ENCODE measurements at regions not wholly inside any gene's neighbourhood (a gene's known extent, or its start where the extent isn't known, plus 50 kb on each side); places are given as distances from the start of the nearest gene placed in this dataset.
"Not testable (repeated sequence)": the region's sequence is repeated elsewhere in the genome, so short reads cannot be mapped to it uniquely, and the experiment has no call there.

DNA sequence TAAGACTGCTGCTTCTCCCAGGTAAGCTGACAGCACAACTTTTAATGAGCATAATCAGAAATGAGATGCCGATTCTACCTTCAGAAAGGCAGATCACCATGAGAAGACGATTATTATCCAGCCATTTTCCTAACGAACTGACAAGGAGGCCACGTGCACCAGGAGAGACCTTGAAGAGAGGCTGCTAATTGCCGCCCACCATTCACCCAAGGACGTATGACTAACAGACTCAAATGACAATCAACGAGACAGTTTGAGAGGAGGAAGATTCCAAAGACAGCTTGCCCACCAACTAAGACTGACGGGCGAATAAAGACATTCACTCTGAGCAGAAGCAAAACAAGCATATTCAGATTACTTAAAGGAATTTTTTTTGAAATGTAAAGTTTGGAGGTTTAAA lies 301.9 kb upstream of the TAC1 start:
- Histone ChIP-seq H3K27me3 (no peaks in the 10 kb centered on the region), H3K27ac (no peak overlapping the region), H3K9me3 (no peaks in the 10 kb centered on the region), H3K36me3 (no peaks in the 10 kb centered on the region), H3K4me3 (no peak overlapping the region), H3K4me1 (no peaks in the 10 kb centered on the region)
- intact Hi-C loops (cut with DNase I; ENCODE audit: low total_unique reads): no loop called here
- TF ChIP-seq POLR2A (IDR thresholded peaks at IDR 0.05) (no peak), CTCF (IDR thresholded peaks at IDR 0.05) (no peak), EP300 (IDR thresholded peaks at IDR 0.05) (no peak), POLR2AphosphoS5 (IDR thresholded peaks at IDR 0.05) (no peak)
- no peak for DNase-seq
- 77 to 88% (median 82%) methylated on average over 9 of the region's 9 CpGs for WGBS, 5 donors

GRCh38 chr7:97439637-97440214 lies 292.2 kb upstream of the TAC1 start:
- intact Hi-C loops (cut with DNase I; ENCODE audit: low total_unique reads): no loop called here
- Histone ChIP-seq H3K9me3 (peaks cover 9 to 41% (median 24%) of the 10 kb centered on the region in 4 donors), H3K4me1 (no peaks in the 10 kb centered on the region), H3K27ac (no peak overlapping the region), H3K36me3 (no peaks in the 10 kb centered on the region), H3K27me3 (no peaks in the 10 kb centered on the region), H3K4me3 (no peak overlapping the region)
- DNase-seq: no peak
- 72 to 79% (median 77%) methylated on average over 5 of the region's 5 CpGs for WGBS, 5 donors
- no peak for TF ChIP-seq EP300 (IDR thresholded peaks at IDR 0.05)
- TF ChIP-seq POLR2A (IDR thresholded peaks at IDR 0.05): no peak
- no peak for TF ChIP-seq POLR2AphosphoS5 (IDR thresholded peaks at IDR 0.05)
- no peak for TF ChIP-seq CTCF (IDR thresholded peaks at IDR 0.05)

DNA sequence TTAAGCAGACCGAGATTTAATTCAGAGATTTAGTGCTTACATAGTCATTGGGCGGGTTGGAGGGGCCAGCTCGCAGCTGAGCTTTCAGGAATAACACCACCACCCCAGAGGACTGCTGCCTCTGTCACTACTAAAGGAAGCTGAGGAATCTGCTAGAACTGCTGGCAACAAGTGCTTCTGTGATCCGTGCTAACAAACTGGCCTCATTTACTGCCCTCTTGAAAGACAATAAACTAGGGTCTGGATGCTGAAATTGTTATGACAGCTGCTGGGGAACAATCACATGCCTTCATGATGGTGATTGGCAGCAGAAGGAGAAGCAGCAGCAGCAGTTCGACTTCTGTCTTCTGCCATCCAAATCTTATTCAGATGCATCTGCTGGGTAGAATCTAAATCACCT lies 285.5 kb upstream of the TAC1 start:
- Histone ChIP-seq H3K27me3 (no peaks in the 10 kb centered on the region), H3K4me1 (no peaks in the 10 kb centered on the region), H3K4me3 (no peak overlapping the region), H3K9me3 (peaks cover 0 to 10% (median 2%) of the 10 kb centered on the region in 4 donors), H3K36me3 (no peaks in the 10 kb centered on the region), H3K27ac (no peak overlapping the region)
- 62 to 75% (median 68%) methylated on average over 5 of the region's 5 CpGs for WGBS, 5 donors
- DNase-seq: peak in 1 of 2 donors; percentile 6
- no peak for TF ChIP-seq CTCF (IDR thresholded peaks at IDR 0.05)
- no peak for TF ChIP-seq POLR2A (IDR thresholded peaks at IDR 0.05)
- no peak for TF ChIP-seq EP300 (IDR thresholded peaks at IDR 0.05)
- TF ChIP-seq POLR2AphosphoS5 (IDR thresholded peaks at IDR 0.05): no peak
- intact Hi-C loops (cut with DNase I; ENCODE audit: low total_unique reads): no loop called here

- H3K4me3 ChIP-seq; H3K9me3 ChIP-seq; H3K4me1 ChIP-seq; H3K36me3 ChIP-seq; H3K27me3 ChIP-seq; intact Hi-C loops (cut with DNase I; ENCODE audit: low total_unique reads); DNase-seq; H3K27ac ChIP-seq: not testable (repeated sequence)
- 79 to 98% (median 87%) methylated on average over 3 of the region's 3 CpGs for WGBS, 5 donors
Observed at GRCh38 chr7:97449448-97449847, 282.4 kb upstream of the TAC1 start.

- 27 to 58% (median 44%) methylated on average over 1 of the region's 1 CpG for WGBS, 5 donors
- intact Hi-C loops (cut with DNase I; ENCODE audit: low total_unique reads): no loop called here
- no peaks in the 10 kb centered on the region for H3K36me3 ChIP-seq
Observed at GRCh38 chr7:97450516-97450915, 281.4 kb upstream of the TAC1 start.

More at GRCh38 chr7:97450516-97450915, 281.4 kb upstream of the TAC1 start:
- DNase-seq: no peak
- Histone ChIP-seq H3K27me3 (no peaks in the 10 kb centered on the region), H3K9me3 (peaks cover 0 to 10% (median 2%) of the 10 kb centered on the region in 4 donors), H3K4me3 (no peak overlapping the region), H3K4me1 (no peaks in the 10 kb centered on the region), H3K27ac (no peak overlapping the region)
- TF ChIP-seq POLR2A (IDR thresholded peaks at IDR 0.05): no peak
- TF ChIP-seq EP300 (IDR thresholded peaks at IDR 0.05): no peak
- no peak for TF ChIP-seq CTCF (IDR thresholded peaks at IDR 0.05)
- TF ChIP-seq POLR2AphosphoS5 (IDR thresholded peaks at IDR 0.05): no peak
